Activated CD4-positive, alpha-beta memory T cell treated with anti-CD3 and anti-CD28 coated beads for 36 hours (primary cell): ENCODE measurements at regions not wholly inside any gene's neighbourhood (a gene's known extent, or its start where the extent isn't known, plus 50 kb on each side); places are given as distances from the start of the nearest gene placed in this dataset.

Experiments
- CTCF ChIA-PET: fragments of 350-600 bp; sonication (Branson Sonifier 250); formaldehyde crosslinking; loops from one replicate; lab custom pipeline; 2021; ENCODE audit warnings: antibody characterized with exemption, inconsistent platforms; lab: Charles Lee
- POLR2A ChIA-PET: fragments of 350-600 bp; sonication (Branson Sonifier 250); formaldehyde crosslinking; loops from one replicate; lab custom pipeline; 2021; ENCODE audit warnings: antibody characterized with exemption; lab: Charles Lee
- DNase-seq: peaks from one replicate; pipeline ENCODE4 v3.0.0-alpha.2; 2020
- H3K27ac Mint-ChIP-seq: one replicate; pipeline ENCODE4 v1.8.0; 2021; ENCODE audit warnings: mixed read lengths
- H3K27me3 Mint-ChIP-seq: one replicate; pipeline ENCODE4 v1.8.0; 2021; ENCODE audit warnings: mixed read lengths
- H3K36me3 Mint-ChIP-seq: one replicate; pipeline ENCODE4 v1.8.0; 2021; ENCODE audit warnings: mixed read lengths
- H3K4me1 Mint-ChIP-seq: one replicate; pipeline ENCODE4 v1.8.0; 2021; ENCODE audit warnings: low read depth, mixed read lengths
- H3K4me3 Mint-ChIP-seq: one replicate; pipeline ENCODE4 v1.8.0; 2021; ENCODE audit warnings: mild to moderate bottlenecking, mixed read lengths
- H3K9me3 Mint-ChIP-seq: one replicate; pipeline ENCODE4 v1.8.0; 2021; ENCODE audit warnings: mixed read lengths
- intact Hi-C: fragments of 100-400 bp; cut with micrococcal nuclease; formaldehyde crosslinking; loops from one replicate; pipeline ENCODE4 v1.15.1; 2023

- Mint-ChIP-seq H3K36me3 (no peaks in the 10 kb centered on the region), H3K9me3 (no peaks in the 10 kb centered on the region), H3K27ac (no peak overlapping the region)
Observed at GRCh38 chr9:31136524-31136923, 1247.9 kb upstream of the ACO1 start.

GRCh38 chr9:31137176-31138160, 1247.0 kb upstream of the ACO1 start:
- peaks cover 5% of the 10 kb centered on the region for H3K4me1 Mint-ChIP-seq
- intact Hi-C loops: no loop called here
- H3K36me3 Mint-ChIP-seq: no peaks in the 10 kb centered on the region
- CTCF ChIA-PET: no interaction called here
- DNase-seq: no peak
- POLR2A ChIA-PET: no interaction called here
- H3K4me3 Mint-ChIP-seq: no peak overlapping the region
- H3K27me3 Mint-ChIP-seq: no peaks in the 10 kb centered on the region
- H3K27ac Mint-ChIP-seq: no peak overlapping the region
- no peaks in the 10 kb centered on the region for H3K9me3 Mint-ChIP-seq

More at GRCh38 chr9:31136524-31136923, 1247.9 kb upstream of the ACO1 start:
- no peak for DNase-seq
- no peaks in the 10 kb centered on the region for H3K27me3 Mint-ChIP-seq
- intact Hi-C loops: no loop called here
- POLR2A ChIA-PET: no interaction called here
- no peak overlapping the region for H3K4me3 Mint-ChIP-seq
- peaks cover 5% of the 10 kb centered on the region for H3K4me1 Mint-ChIP-seq
- CTCF ChIA-PET: no interaction called here

GRCh38 chr9:31140316-31140715, 1244.1 kb upstream of the ACO1 start:
- no peaks in the 10 kb centered on the region for H3K27me3 Mint-ChIP-seq
- no peaks in the 10 kb centered on the region for H3K4me1 Mint-ChIP-seq
- CTCF ChIA-PET: no interaction called here
- H3K9me3 Mint-ChIP-seq: no peaks in the 10 kb centered on the region
- no peak overlapping the region for H3K4me3 Mint-ChIP-seq
- no peak for DNase-seq
- no peaks in the 10 kb centered on the region for H3K36me3 Mint-ChIP-seq
- no peak overlapping the region for H3K27ac Mint-ChIP-seq
- POLR2A ChIA-PET: no interaction called here
- intact Hi-C loops: no loop called here

GRCh38 chr9:31142456-31142855, 1242.0 kb upstream of the ACO1 start:
- intact Hi-C loops: no loop called here
- H3K27me3 Mint-ChIP-seq: no peaks in the 10 kb centered on the region
- peaks cover 3% of the 10 kb centered on the region for H3K4me1 Mint-ChIP-seq
- ChIA-PET CTCF (no interaction called here), POLR2A (no interaction called here)
- H3K36me3 Mint-ChIP-seq: no peaks in the 10 kb centered on the region
- no peak overlapping the region for H3K27ac Mint-ChIP-seq
- no peak for DNase-seq
- H3K9me3 Mint-ChIP-seq: no peaks in the 10 kb centered on the region
- H3K4me3 Mint-ChIP-seq: no peak overlapping the region

- ChIA-PET CTCF (no interaction called here), POLR2A (no interaction called here)
- Mint-ChIP-seq H3K4me1 (peaks cover 3% of the 10 kb centered on the region), H3K27me3 (no peaks in the 10 kb centered on the region), H3K9me3 (no peaks in the 10 kb centered on the region), H3K4me3 (no peak overlapping the region), H3K36me3 (no peaks in the 10 kb centered on the region), H3K27ac (no peak overlapping the region)
- no peak for DNase-seq
- intact Hi-C loops: no loop called here
Observed at GRCh38 chr9:31144614-31145013, 1239.8 kb upstream of the ACO1 start.

- Mint-ChIP-seq H3K27me3 (no peaks in the 10 kb centered on the region), H3K27ac (no peak overlapping the region), H3K36me3 (no peaks in the 10 kb centered on the region), H3K4me3 (no peak overlapping the region), H3K4me1 (peaks cover 3% of the 10 kb centered on the region), H3K9me3 (peaks cover 2% of the 10 kb centered on the region)
- no peak for DNase-seq
- CTCF ChIA-PET: no interaction called here
- intact Hi-C loops: no loop called here
- POLR2A ChIA-PET: no interaction called here
Observed at GRCh38 chr9:31146485-31147166, 1237.8 kb upstream of the ACO1 start.

- no peaks in the 10 kb centered on the region for H3K36me3 Mint-ChIP-seq
- no peak for DNase-seq
- ChIA-PET CTCF (no interaction called here), POLR2A (no interaction called here)
- no peak overlapping the region for H3K4me3 Mint-ChIP-seq
- peaks cover 10% of the 10 kb centered on the region for H3K9me3 Mint-ChIP-seq
- peaks cover 9% of the 10 kb centered on the region for H3K4me1 Mint-ChIP-seq
- no peak overlapping the region for H3K27ac Mint-ChIP-seq
- intact Hi-C loops: no loop called here
- H3K27me3 Mint-ChIP-seq: no peaks in the 10 kb centered on the region
Observed at GRCh38 chr9:31153250-31153840, 1231.1 kb upstream of the ACO1 start.

- intact Hi-C loops: no loop called here
- Mint-ChIP-seq H3K4me3 (no peak overlapping the region), H3K9me3 (no peaks in the 10 kb centered on the region), H3K27ac (no peak overlapping the region), H3K36me3 (peaks cover 1% of the 10 kb centered on the region), H3K27me3 (no peaks in the 10 kb centered on the region), H3K4me1 (no peaks in the 10 kb centered on the region)
- DNase-seq: no peak
- ChIA-PET CTCF (no interaction called here), POLR2A (interaction anchor here (0.7 kb wide), 1 partner anchor 1209 kb away, joined by 3 read pairs; no protein-coding TSS in a partner anchor)
Observed at GRCh38 chr9:31166516-31166915, 1217.9 kb upstream of the ACO1 start.

GRCh38 chr9:31168161-31168560, 1216.3 kb upstream of the ACO1 start:
- DNase-seq: no peak
- Mint-ChIP-seq H3K36me3 (peaks cover 1% of the 10 kb centered on the region), H3K4me3 (no peak overlapping the region), H3K27me3 (no peaks in the 10 kb centered on the region), H3K9me3 (no peaks in the 10 kb centered on the region), H3K27ac (no peak overlapping the region), H3K4me1 (no peaks in the 10 kb centered on the region)
- ChIA-PET CTCF (no interaction called here), POLR2A (no interaction called here)
- intact Hi-C loops: no loop called here

GRCh38 chr9:31174681-31175080, 1209.8 kb upstream of the ACO1 start:
- no peak overlapping the region for H3K27ac Mint-ChIP-seq
- no peak overlapping the region for H3K4me3 Mint-ChIP-seq
- no peak for DNase-seq
- H3K4me1 Mint-ChIP-seq: no peaks in the 10 kb centered on the region
- CTCF ChIA-PET: no interaction called here
- no peaks in the 10 kb centered on the region for H3K36me3 Mint-ChIP-seq
- intact Hi-C loops: no loop called here
- H3K9me3 Mint-ChIP-seq: no peaks in the 10 kb centered on the region
- H3K27me3 Mint-ChIP-seq: no peaks in the 10 kb centered on the region
- POLR2A ChIA-PET: no interaction called here

GRCh38 chr9:31183866-31184265, 1200.6 kb upstream of the ACO1 start:
- H3K9me3 Mint-ChIP-seq: no peaks in the 10 kb centered on the region
- no peak overlapping the region for H3K27ac Mint-ChIP-seq
- intact Hi-C loops: no loop called here
- DNase-seq: no peak
- POLR2A ChIA-PET: no interaction called here
- no peaks in the 10 kb centered on the region for H3K27me3 Mint-ChIP-seq
- CTCF ChIA-PET: no interaction called here
- no peak overlapping the region for H3K4me3 Mint-ChIP-seq
- no peaks in the 10 kb centered on the region for H3K36me3 Mint-ChIP-seq
- H3K4me1 Mint-ChIP-seq: no peaks in the 10 kb centered on the region

- Mint-ChIP-seq H3K27ac (no peak overlapping the region), H3K9me3 (no peaks in the 10 kb centered on the region)
- intact Hi-C loops: no loop called here
Observed at GRCh38 chr9:31185831-31186230, 1198.6 kb upstream of the ACO1 start.

More at GRCh38 chr9:31185831-31186230, 1198.6 kb upstream of the ACO1 start:
- Mint-ChIP-seq H3K27me3 (no peaks in the 10 kb centered on the region), H3K4me3 (no peak overlapping the region), H3K4me1 (no peaks in the 10 kb centered on the region), H3K36me3 (no peaks in the 10 kb centered on the region)
- ChIA-PET POLR2A (no interaction called here), CTCF (no interaction called here)
- DNase-seq: no peak
